Hepatocyte (in vitro differentiated cells): ENCODE measurements at regions not wholly inside any gene's neighbourhood (a gene's known extent, or its start where the extent isn't known, plus 50 kb on each side); places are given as distances from the start of the nearest gene placed in this dataset.

Source experiments
- EZH2 ChIP-seq: fragments of 200-600 bp; sonication (generic); IDR thresholded peaks from 2 replicates; pipeline ENCODE4 v1.6.1; 2016; ENCODE audit warnings: antibody characterized with exemption, mild to moderate bottlenecking, borderline replicate concordance
- EZH2phosphoT487 ChIP-seq: fragments of 200-600 bp; sonication (generic); IDR thresholded peaks from one replicate; pipeline ENCODE4 v1.6.1; 2018; ENCODE audit warnings: antibody characterized with exemption, mild to moderate bottlenecking, low read depth, moderate library complexity; ENCODE audit not compliant: unreplicated experiment, severe bottlenecking
- TF ChIP-seq, protein P1 (sequence below): fragments of 200-600 bp; sonication (generic); IDR thresholded peaks from 2 replicates; pipeline ENCODE4 v1.5.1; 2016; ENCODE audit warnings: antibody characterized with exemption, mild to moderate bottlenecking; ENCODE audit not compliant: poor library complexity

DNA sequence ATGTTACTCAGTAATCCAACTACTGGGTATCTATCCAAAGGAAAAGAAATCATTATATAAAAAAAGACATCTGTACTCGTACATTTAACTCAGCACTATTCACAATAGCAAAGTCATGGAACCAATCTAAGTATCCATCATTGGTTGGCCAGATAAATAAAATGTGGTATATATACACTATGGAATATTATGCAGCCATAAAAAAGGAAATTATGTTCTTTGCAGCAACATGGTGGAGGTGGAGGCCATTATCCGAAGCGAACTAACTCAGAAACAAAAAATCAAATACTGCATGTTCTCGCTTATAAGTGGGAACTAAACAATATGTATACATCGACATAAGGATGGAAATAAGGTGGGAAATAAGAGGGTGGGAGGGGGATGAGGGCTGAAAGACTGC lies 56.2 kb upstream of the ANTXRL start:
- TF ChIP-seq, protein P1, sequence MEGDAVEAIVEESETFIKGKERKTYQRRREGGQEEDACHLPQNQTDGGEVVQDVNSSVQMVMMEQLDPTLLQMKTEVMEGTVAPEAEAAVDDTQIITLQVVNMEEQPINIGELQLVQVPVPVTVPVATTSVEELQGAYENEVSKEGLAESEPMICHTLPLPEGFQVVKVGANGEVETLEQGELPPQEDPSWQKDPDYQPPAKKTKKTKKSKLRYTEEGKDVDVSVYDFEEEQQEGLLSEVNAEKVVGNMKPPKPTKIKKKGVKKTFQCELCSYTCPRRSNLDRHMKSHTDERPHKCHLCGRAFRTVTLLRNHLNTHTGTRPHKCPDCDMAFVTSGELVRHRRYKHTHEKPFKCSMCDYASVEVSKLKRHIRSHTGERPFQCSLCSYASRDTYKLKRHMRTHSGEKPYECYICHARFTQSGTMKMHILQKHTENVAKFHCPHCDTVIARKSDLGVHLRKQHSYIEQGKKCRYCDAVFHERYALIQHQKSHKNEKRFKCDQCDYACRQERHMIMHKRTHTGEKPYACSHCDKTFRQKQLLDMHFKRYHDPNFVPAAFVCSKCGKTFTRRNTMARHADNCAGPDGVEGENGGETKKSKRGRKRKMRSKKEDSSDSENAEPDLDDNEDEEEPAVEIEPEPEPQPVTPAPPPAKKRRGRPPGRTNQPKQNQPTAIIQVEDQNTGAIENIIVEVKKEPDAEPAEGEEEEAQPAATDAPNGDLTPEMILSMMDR = no peak
- TF ChIP-seq EZH2 (no peak), EZH2phosphoT487 (no peak)
